ENCODE measurements at regions not wholly inside any gene's neighbourhood (a gene's known extent, or its start where the extent isn't known, plus 50 kb on each side); places are given as distances from the start of the nearest gene placed in this dataset.

DNA sequence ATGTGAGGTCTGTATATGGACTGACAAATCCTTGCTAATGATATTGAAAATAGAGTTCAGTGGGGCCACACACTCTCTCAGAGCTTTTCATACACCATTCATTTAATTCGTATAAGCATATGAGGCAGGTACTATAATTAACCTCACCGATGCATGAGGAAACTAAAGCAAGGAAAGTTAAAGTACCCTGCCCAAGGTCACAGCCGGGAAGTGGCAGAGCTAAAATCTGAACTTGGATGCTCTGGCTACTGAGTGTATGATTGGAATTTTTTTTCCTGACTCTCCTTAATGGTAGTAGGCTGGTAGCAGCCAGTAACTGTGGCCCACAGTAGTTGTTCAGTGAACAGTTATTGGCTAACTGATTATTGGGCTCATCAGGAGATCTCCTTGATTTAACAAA lies 135.3 kb downstream of the NUDT12 start:
- Mint-ChIP-seq H3K27me3 (ENCODE audit: insufficient read depth, unreplicated experiment) (no peaks in the 10 kb centered on the region), H3K9me3 (ENCODE audit: unreplicated experiment) (no peaks in the 10 kb centered on the region), H3K36me3 (ENCODE audit: insufficient read depth, unreplicated experiment) (no peaks in the 10 kb centered on the region), H3K27ac (ENCODE audit: low read depth, unreplicated experiment) (no peak overlapping the region), H3K4me3 (ENCODE audit: unreplicated experiment) (no peak overlapping the region), H3K4me1 (ENCODE audit: insufficient read depth, unreplicated experiment) (no peaks in the 10 kb centered on the region)
- intact Hi-C loops (cut with micrococcal nuclease), result no loop called here
- ChIA-PET CTCF (interaction anchor here (0.8 to 2.4 kb wide), 3 partner anchors 9 to 325 kb away, joined by 3 to 9 read pairs (median 4); no protein-coding TSS in a partner anchor), POLR2A (no interaction called here)
- BruUV-seq (replicated peaks), result no TSS peak
- TF ChIP-seq, protein P1, sequence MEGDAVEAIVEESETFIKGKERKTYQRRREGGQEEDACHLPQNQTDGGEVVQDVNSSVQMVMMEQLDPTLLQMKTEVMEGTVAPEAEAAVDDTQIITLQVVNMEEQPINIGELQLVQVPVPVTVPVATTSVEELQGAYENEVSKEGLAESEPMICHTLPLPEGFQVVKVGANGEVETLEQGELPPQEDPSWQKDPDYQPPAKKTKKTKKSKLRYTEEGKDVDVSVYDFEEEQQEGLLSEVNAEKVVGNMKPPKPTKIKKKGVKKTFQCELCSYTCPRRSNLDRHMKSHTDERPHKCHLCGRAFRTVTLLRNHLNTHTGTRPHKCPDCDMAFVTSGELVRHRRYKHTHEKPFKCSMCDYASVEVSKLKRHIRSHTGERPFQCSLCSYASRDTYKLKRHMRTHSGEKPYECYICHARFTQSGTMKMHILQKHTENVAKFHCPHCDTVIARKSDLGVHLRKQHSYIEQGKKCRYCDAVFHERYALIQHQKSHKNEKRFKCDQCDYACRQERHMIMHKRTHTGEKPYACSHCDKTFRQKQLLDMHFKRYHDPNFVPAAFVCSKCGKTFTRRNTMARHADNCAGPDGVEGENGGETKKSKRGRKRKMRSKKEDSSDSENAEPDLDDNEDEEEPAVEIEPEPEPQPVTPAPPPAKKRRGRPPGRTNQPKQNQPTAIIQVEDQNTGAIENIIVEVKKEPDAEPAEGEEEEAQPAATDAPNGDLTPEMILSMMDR (IDR thresholded peaks at IDR 0.05; ENCODE audit: unreplicated experiment), result no peak
- DNase-seq (ENCODE audit: unreplicated experiment), result no peak

DNA sequence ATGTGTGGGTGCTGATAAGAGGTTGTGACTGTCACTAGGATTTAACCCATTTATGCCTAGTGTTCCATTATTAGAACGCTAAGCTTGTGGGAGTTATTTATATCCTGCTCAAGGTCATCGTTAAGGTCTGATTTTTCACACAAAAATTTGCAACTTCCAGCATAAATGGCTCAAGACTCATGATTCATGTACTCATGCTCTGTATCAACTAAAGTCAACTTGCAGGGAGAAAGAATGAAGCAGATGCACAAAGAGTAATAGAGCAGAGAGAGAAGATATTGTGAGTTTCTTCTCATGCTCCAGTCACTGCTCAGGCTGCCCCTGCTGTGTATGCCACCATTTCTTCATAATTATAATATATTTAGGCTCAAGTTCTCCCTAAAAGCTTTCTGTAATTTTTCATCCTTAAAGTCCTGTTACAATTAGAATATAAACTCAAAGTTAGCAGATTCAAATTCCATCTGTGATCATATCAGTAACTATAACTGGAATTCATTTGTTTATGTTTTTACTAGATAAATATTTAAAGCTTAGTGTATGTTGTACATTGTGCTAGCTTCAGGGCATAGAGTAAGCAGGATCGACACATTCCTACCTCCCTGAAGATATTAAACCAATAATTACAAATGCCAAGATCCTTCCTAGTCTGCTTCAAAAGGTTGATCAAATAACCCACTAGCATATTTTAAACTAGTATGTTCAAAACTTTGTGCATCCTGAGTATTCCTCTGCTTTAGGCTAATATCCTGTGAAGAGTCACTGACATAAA lies 136.7 kb downstream of the NUDT12 start:
- Mint-ChIP-seq H3K4me1 (ENCODE audit: insufficient read depth, unreplicated experiment) (no peaks in the 10 kb centered on the region), H3K9me3 (ENCODE audit: unreplicated experiment) (no peaks in the 10 kb centered on the region), H3K4me3 (ENCODE audit: unreplicated experiment) (no peak overlapping the region), H3K27ac (ENCODE audit: low read depth, unreplicated experiment) (no peak overlapping the region), H3K36me3 (ENCODE audit: insufficient read depth, unreplicated experiment) (no peaks in the 10 kb centered on the region), H3K27me3 (ENCODE audit: insufficient read depth, unreplicated experiment) (no peaks in the 10 kb centered on the region)
- BruUV-seq (replicated peaks), result no TSS peak
- TF ChIP-seq, protein P1 (IDR thresholded peaks at IDR 0.05; ENCODE audit: unreplicated experiment), result no peak
- no peak for DNase-seq (ENCODE audit: unreplicated experiment)
- intact Hi-C loops (cut with micrococcal nuclease), result no loop called here
- POLR2A ChIA-PET, result interaction anchor here (1.0 kb wide), 1 partner anchor 19 kb away, joined by 3 read pairs; no protein-coding TSS in a partner anchor
- CTCF ChIA-PET, result interaction anchor here (0.7 to 0.9 kb wide), 2 partner anchors 22 to 193 kb away, joined by 3 read pairs; no protein-coding TSS in a partner anchor

DNA sequence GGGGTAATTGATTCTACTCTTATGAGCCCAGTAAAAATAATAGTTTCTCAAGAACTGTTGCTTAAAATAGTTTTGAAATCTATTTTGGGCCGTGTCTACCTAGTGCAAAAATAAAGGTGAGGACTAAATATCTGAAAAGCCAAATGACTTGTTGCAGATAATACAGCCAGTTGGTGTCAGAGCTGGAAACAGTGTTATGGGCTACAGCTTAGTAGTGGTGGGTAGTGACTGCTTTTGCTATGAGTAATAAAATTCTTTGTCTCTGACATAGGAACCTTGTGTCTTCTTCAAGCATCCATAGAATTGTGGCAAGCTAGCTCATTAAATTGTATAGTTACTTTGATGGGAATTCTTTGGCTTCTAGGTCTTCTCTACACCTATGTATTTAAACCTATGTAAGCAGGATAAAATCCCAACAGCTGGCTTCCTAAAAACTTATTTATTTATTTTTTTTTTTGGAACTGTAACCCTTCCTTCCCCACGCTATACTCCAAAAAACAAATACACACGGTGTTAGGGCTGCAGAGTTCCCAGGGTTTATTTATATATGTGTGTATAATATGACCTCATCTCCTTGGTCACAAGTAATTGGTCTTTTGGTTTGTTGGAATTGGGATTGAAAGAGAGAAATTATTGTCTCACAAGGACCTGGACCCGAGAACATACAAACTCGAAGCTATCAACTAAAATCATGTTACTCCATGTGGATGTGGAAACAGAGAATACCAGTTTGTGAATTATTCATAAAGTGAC lies 138.0 kb downstream of the NUDT12 start:
- no TSS peak for BruUV-seq (replicated peaks)
- no peaks in the 10 kb centered on the region for H3K27me3 Mint-ChIP-seq (ENCODE audit: insufficient read depth, unreplicated experiment)
- CTCF ChIA-PET, result interaction anchor here (0.7 to 0.9 kb wide), 3 partner anchors 20 to 238 kb away, joined by 3 read pairs; no protein-coding TSS in a partner anchor

More for the DNA sequence above, 138.0 kb downstream of the NUDT12 start:
- H3K4me1 Mint-ChIP-seq (ENCODE audit: insufficient read depth, unreplicated experiment), result no peaks in the 10 kb centered on the region
- no peaks in the 10 kb centered on the region for H3K9me3 Mint-ChIP-seq (ENCODE audit: unreplicated experiment)
- TF ChIP-seq, protein P1 (IDR thresholded peaks at IDR 0.05; ENCODE audit: unreplicated experiment), result no peak
- POLR2A ChIA-PET, result interaction anchor here (1.0 kb wide), 1 partner anchor 9 kb away, joined by 4 read pairs; no protein-coding TSS in a partner anchor
- no peak overlapping the region for H3K4me3 Mint-ChIP-seq (ENCODE audit: unreplicated experiment)
- no peak for DNase-seq (ENCODE audit: unreplicated experiment)
- H3K27ac Mint-ChIP-seq (ENCODE audit: low read depth, unreplicated experiment), result no peak overlapping the region
- no peaks in the 10 kb centered on the region for H3K36me3 Mint-ChIP-seq (ENCODE audit: insufficient read depth, unreplicated experiment)
- intact Hi-C loops (cut with micrococcal nuclease), result no loop called here
